Colonic mucosa (tissue), 4 donors: ENCODE measurements at regions not wholly inside any gene's neighbourhood (a gene's known extent, or its start where the extent isn't known, plus 50 kb on each side); places are given as distances from the start of the nearest gene placed in this dataset.

ENCODE experiments used
- DNase-seq: peaks from one replicate; pipeline ENCODE4 v3.0.0-alpha.2; 2020
- H3K27ac ChIP-seq: fragments of 200-600 bp; one replicate; pipeline ENCODE4 v1.8.0; 2021
- H3K27me3 ChIP-seq: fragments of 200-600 bp; one replicate; pipeline ENCODE4 v1.8.0; 2021
- H3K36me3 ChIP-seq: fragments of 200-600 bp; one replicate; pipeline ENCODE4 v1.8.0; 2021
- H3K4me1 ChIP-seq: fragments of 200-600 bp; one replicate; pipeline ENCODE4 v1.8.0; 2021; ENCODE audit warnings: mild to moderate bottlenecking
- H3K4me3 ChIP-seq: fragments of 200-600 bp; one replicate; pipeline ENCODE4 v1.8.0; 2021
- H3K9ac ChIP-seq, 2 donors: one replicate each; pipeline ENCODE4 v1.7.0; 2013; ENCODE audit warnings: control low read depth in 2 of 2, low read depth in 2 of 2, low read length in 2 of 2
- H3K9me3 ChIP-seq: fragments of 200-600 bp; one replicate; pipeline ENCODE4 v1.8.0; 2021
- CTCF ChIP-seq: fragments of 200-600 bp; IDR thresholded peaks from one replicate; pipeline ENCODE4 v1.8.0; 2022; ENCODE audit warnings: antibody characterized with exemption, mild to moderate bottlenecking
- intact Hi-C: fragments of 100-400 bp; cut with DNase I; formaldehyde crosslinking; loops from one replicate; pipeline ENCODE4 v1.14.1; 2022
- donor health status: healthy.
- donor health status: DM: no; HTN: no; CAD: no.
- donor health status: DM: no; HTN: no; CAD: no.

- no peaks in the 10 kb centered on the region for H3K27me3 ChIP-seq
- no peak overlapping the region for H3K27ac ChIP-seq
- intact Hi-C loops: no loop called here
Measured at GRCh38 chr6:97915537-97915936, 632.5 kb upstream of the MMS22L start.

GRCh38 chr6:97917369-97917768 lies 634.4 kb upstream of the MMS22L start:
- H3K27me3 ChIP-seq: no peaks in the 10 kb centered on the region
- DNase-seq: no peak
- TF ChIP-seq CTCF: no peak
- intact Hi-C loops: no loop called here
- H3K36me3 ChIP-seq: no peaks in the 10 kb centered on the region
- H3K4me3 ChIP-seq: no peak overlapping the region
- no peak overlapping the region for H3K9ac ChIP-seq
- no peak overlapping the region for H3K27ac ChIP-seq
- no peaks in the 10 kb centered on the region for H3K4me1 ChIP-seq
- H3K9me3 ChIP-seq: no peaks in the 10 kb centered on the region

More at GRCh38 chr6:97915537-97915936, 632.5 kb upstream of the MMS22L start:
- Histone ChIP-seq H3K4me3 (no peak overlapping the region), H3K9ac (no peak overlapping the region), H3K36me3 (no peaks in the 10 kb centered on the region), H3K9me3 (no peaks in the 10 kb centered on the region), H3K4me1 (no peaks in the 10 kb centered on the region)
- DNase-seq: no peak
- TF ChIP-seq CTCF: no peak

- Histone ChIP-seq H3K27ac (no peak overlapping the region), H3K9ac (no peak overlapping the region), H3K9me3 (no peaks in the 10 kb centered on the region), H3K36me3 (no peaks in the 10 kb centered on the region), H3K27me3 (no peaks in the 10 kb centered on the region), H3K4me1 (no peaks in the 10 kb centered on the region), H3K4me3 (no peak overlapping the region)
- intact Hi-C loops: no loop called here
- no peak for TF ChIP-seq CTCF
- no peak for DNase-seq
Measured at GRCh38 chr6:97919046-97919445, 636.0 kb upstream of the MMS22L start.

GRCh38 chr6:97919631-97920030 lies 636.6 kb upstream of the MMS22L start:
- Histone ChIP-seq H3K36me3 (no peaks in the 10 kb centered on the region), H3K27ac (no peak overlapping the region), H3K4me1 (no peaks in the 10 kb centered on the region), H3K9ac (no peak overlapping the region), H3K27me3 (no peaks in the 10 kb centered on the region), H3K4me3 (no peak overlapping the region), H3K9me3 (no peaks in the 10 kb centered on the region)
- DNase-seq: no peak
- intact Hi-C loops: no loop called here
- no peak for TF ChIP-seq CTCF

- no peak for DNase-seq
- no peaks in the 10 kb centered on the region for H3K9me3 ChIP-seq
- H3K4me1 ChIP-seq: no peaks in the 10 kb centered on the region
- no peak overlapping the region for H3K9ac ChIP-seq
- H3K36me3 ChIP-seq: no peaks in the 10 kb centered on the region
- intact Hi-C loops: no loop called here
- H3K4me3 ChIP-seq: no peak overlapping the region
- no peak for TF ChIP-seq CTCF
- H3K27ac ChIP-seq: no peak overlapping the region
- no peaks in the 10 kb centered on the region for H3K27me3 ChIP-seq
Measured at GRCh38 chr6:97923249-97923648, 640.2 kb upstream of the MMS22L start.

- Histone ChIP-seq H3K4me3 (no peak overlapping the region), H3K36me3 (no peaks in the 10 kb centered on the region), H3K9me3 (no peaks in the 10 kb centered on the region), H3K4me1 (no peaks in the 10 kb centered on the region), H3K9ac (no peak overlapping the region), H3K27ac (no peak overlapping the region), H3K27me3 (no peaks in the 10 kb centered on the region)
- TF ChIP-seq CTCF: no peak
- intact Hi-C loops: no loop called here
- no peak for DNase-seq
Measured at GRCh38 chr6:97925504-97925903, 642.5 kb upstream of the MMS22L start.
